MM.1S (cell line): ENCODE measurements at regions not wholly inside any gene's neighbourhood (a gene's known extent, or its start where the extent isn't known, plus 50 kb on each side); places are given as distances from the start of the nearest gene placed in this dataset.

ENCODE experiments used
- CTCF ChIP-seq: fragments of 300-600 bp; sonication (generic); IDR thresholded peaks from 2 replicates; pipeline ENCODE4 v1.5.1; 2016; ENCODE audit warnings: antibody characterized with exemption, low read length, mixed read lengths
- EZH2 ChIP-seq: fragments of 300-600 bp; sonication (generic); optimal IDR thresholded peaks from 2 replicates; pipeline ENCODE3; 2017; ENCODE audit warnings: low read depth, mild to moderate bottlenecking, antibody characterized with exemption, low read length, mixed read lengths

- TF ChIP-seq CTCF, result no peak
- no peak for TF ChIP-seq EZH2
Measured at GRCh38 chr4:34046580-34046979, 2197.7 kb downstream of the ARAP2 start.
